ENCODE measurements at regions not wholly inside any gene's neighbourhood (a gene's known extent, or its start where the extent isn't known, plus 50 kb on each side); places are given as distances from the start of the nearest gene placed in this dataset.

- no peak overlapping the region for H3K4me3 ChIP-seq (ENCODE audit: low read depth in 2 of 2, low read length in 1 of 2)
- 68% methylated on average over 2 of the region's 2 CpGs for WGBS (ENCODE audit: low lambda C conversion rate)
- H3K9me3 ChIP-seq = no peaks in the 10 kb centered on the region
- peak overlapping the region; percentile 5 to 99; a peak in 2 of 4 replicates for H3K27ac ChIP-seq (ENCODE audit: low read depth in 2 of 2, low read length in 1 of 2)
- H3K27me3 ChIP-seq (ENCODE audit: insufficient read depth) = no peaks in the 10 kb centered on the region
- peaks cover 3% of the 10 kb centered on the region for H3F3A ChIP-seq (replicated peaks; ENCODE audit: insufficient read depth)
- H3K4me2 ChIP-seq = no peak overlapping the region
- no peaks in the 10 kb centered on the region for H3K9me2 ChIP-seq
- DNase-seq = no peak
- TF ChIP-seq FOXJ3 (CRISPR knock-in tag; IDR thresholded peaks at IDR 0.05) (no peak), GATA2 (CRISPR knock-in tag; IDR thresholded peaks at IDR 0.05) (peak; percentile 66), IRF3 (IDR thresholded peaks at IDR 0.05; ENCODE audit: low read depth, low read length) (no peak), TCF12 (IDR thresholded peaks at IDR 0.05) (0 out of 2 replicates have a peak, but pooled peaks have one; percentile 11), CHD2 (IDR thresholded peaks at IDR 0.05; ENCODE audit: low read length, partially characterized antibody) (peak; percentile 12), PBX3 (IDR thresholded peaks at IDR 0.05) (no peak), SIN3A (IDR thresholded peaks at IDR 0.05; ENCODE audit: borderline replicate concordance, low read depth, low read length) (no peak), EP300 (IDR thresholded peaks at IDR 0.05; ENCODE audit: borderline replicate concordance in 1 of 2, low read depth in 1 of 2, low read length in 1 of 2) (peak in 1 of 2 experiments; percentile 72; a peak in 2 of 4 replicates)
- H3K79me2 ChIP-seq (ENCODE audit: insufficient read depth) = no peaks in the 10 kb centered on the region
- no peak overlapping the region for H3K9ac ChIP-seq
- ChIA-PET POLR2A (interaction anchor here (1.1 kb wide), 1 partner anchor 104 kb away, joined by 3 read pairs; no protein-coding TSS in a partner anchor), CTCF (interaction anchor here (0.7 to 1.6 kb wide), 6 partner anchors 15 to 1097 kb away, joined by 3 to 7 read pairs (median 4); no protein-coding TSS in a partner anchor)
- peaks cover 0 to 4% of the 10 kb centered on the region in 2 experiments for H3K36me3 ChIP-seq (replicated peaks in 1 of 2; ENCODE audit: control insufficient read depth in 1 of 2, insufficient read depth in 2 of 2, low read length in 1 of 2)
- H4K20me1 ChIP-seq (ENCODE audit: insufficient read depth) = no peaks in the 10 kb centered on the region
- no peak overlapping the region for H2AFZ ChIP-seq (ENCODE audit: low read depth)
- H3K4me1 ChIP-seq (ENCODE audit: control insufficient read depth in 1 of 2, insufficient read depth in 2 of 2, low read depth in 1 of 2, low read length in 1 of 2) = peaks cover 0 to 18% of the 10 kb centered on the region in 2 experiments; a peak in 1 of 4 replicates
Measured at GRCh38 chr5:51559921-51560658, 176.8 kb downstream of the ISL1 start.

- Histone ChIP-seq H3K4me1 (ENCODE audit: control insufficient read depth in 1 of 2, insufficient read depth in 2 of 2, low read depth in 1 of 2, low read length in 1 of 2) (peaks cover 0 to 4% of the 10 kb centered on the region in 2 experiments; a peak in 2 of 4 replicates), H2AFZ (ENCODE audit: low read depth) (no peak overlapping the region), H3K9me2 (no peaks in the 10 kb centered on the region), H3F3A (replicated peaks; ENCODE audit: insufficient read depth) (peaks cover 4% of the 10 kb centered on the region), H3K9ac (no peak overlapping the region), H3K79me2 (ENCODE audit: insufficient read depth) (no peaks in the 10 kb centered on the region), H3K4me3 (ENCODE audit: low read depth in 2 of 2, low read length in 1 of 2) (no peak overlapping the region), H4K20me1 (ENCODE audit: insufficient read depth) (no peaks in the 10 kb centered on the region), H3K27me3 (ENCODE audit: insufficient read depth) (no peaks in the 10 kb centered on the region), H3K4me2 (no peak overlapping the region), H3K27ac (ENCODE audit: low read depth in 2 of 2, low read length in 1 of 2) (peak overlapping the region in 1 of 2 experiments; percentile 83; a peak in 2 of 4 replicates), H3K36me3 (replicated peaks in 1 of 2; ENCODE audit: control insufficient read depth in 1 of 2, insufficient read depth in 2 of 2, low read length in 1 of 2) (no peaks in the 10 kb centered on the region), H3K9me3 (no peaks in the 10 kb centered on the region)
- no peak for TF ChIP-seq USF1 (IDR thresholded peaks at IDR 0.05; ENCODE audit: borderline replicate concordance, low read depth)
- TF ChIP-seq IRF3 (IDR thresholded peaks at IDR 0.05; ENCODE audit: low read depth, low read length) = no peak
- no peak for TF ChIP-seq ELF1 (IDR thresholded peaks at IDR 0.05)
- no peak for TF ChIP-seq PBX3 (IDR thresholded peaks at IDR 0.05)
- no peak for TF ChIP-seq EZH2phosphoT487 (IDR thresholded peaks at IDR 0.05; ENCODE audit: borderline replicate concordance, low read depth)
- TF ChIP-seq TCF12 (IDR thresholded peaks at IDR 0.05) = peak; percentile 34
- TF ChIP-seq EP300 (IDR thresholded peaks at IDR 0.05; ENCODE audit: borderline replicate concordance in 1 of 2, low read depth in 1 of 2, low read length in 1 of 2) = 0 out of 4 replicates have a peak, but pooled peaks of 1 of the 2 experiments have one; percentile 26
- TF ChIP-seq POLR2AphosphoS5 (IDR thresholded peaks at IDR 0.05; ENCODE audit: low read depth, low read length) = no peak
- no peak for TF ChIP-seq SIN3A (IDR thresholded peaks at IDR 0.05; ENCODE audit: borderline replicate concordance, low read depth, low read length)
- TF ChIP-seq MEF2A (IDR thresholded peaks at IDR 0.05; ENCODE audit: borderline replicate concordance, low read depth) = no peak
- no peak for TF ChIP-seq USF2 (IDR thresholded peaks at IDR 0.05; ENCODE audit: borderline replicate concordance, low read depth, low read length)
- TF ChIP-seq TAF1 (IDR thresholded peaks at IDR 0.05; ENCODE audit: borderline replicate concordance, low read depth, low read length) = no peak
- TF ChIP-seq NFIC (IDR thresholded peaks at IDR 0.05; ENCODE audit: borderline replicate concordance) = no peak
- TF ChIP-seq GATA2 (CRISPR knock-in tag; IDR thresholded peaks at IDR 0.05) = peak; percentile 44; the same call in 1 of the 2 replicates
- no peak for TF ChIP-seq RCOR1 (IDR thresholded peaks at IDR 0.05; ENCODE audit: low read length)
- TF ChIP-seq FOXJ3 (CRISPR knock-in tag; IDR thresholded peaks at IDR 0.05) = no peak
- POLR2A ChIA-PET = interaction anchor here (1.0 kb wide), 1 partner anchor 183 kb away, joined by 3 read pairs; the partner anchor contains the start of gene ISL1
- CTCF ChIA-PET = interaction anchor here (1.2 to 1.7 kb wide), 4 partner anchors 8 to 604 kb away, joined by 3 to 5 read pairs (median 3); no protein-coding TSS in a partner anchor
- DNase-seq = peak; percentile 8
- WGBS (ENCODE audit: low lambda C conversion rate) = 19% methylated on average over 1 of the region's 1 CpG
Measured at GRCh38 chr5:51566953-51567352, 183.7 kb downstream of the ISL1 start.

Data from SK-N-SH (cell line).